ENCODE measurements at regions not wholly inside any gene's neighbourhood (a gene's known extent, or its start where the extent isn't known, plus 50 kb on each side); places are given as distances from the start of the nearest gene placed in this dataset.
"Not testable (repeated sequence)": the region's sequence is repeated elsewhere in the genome, so short reads cannot be mapped to it uniquely, and the experiment has no call there.

DNA sequence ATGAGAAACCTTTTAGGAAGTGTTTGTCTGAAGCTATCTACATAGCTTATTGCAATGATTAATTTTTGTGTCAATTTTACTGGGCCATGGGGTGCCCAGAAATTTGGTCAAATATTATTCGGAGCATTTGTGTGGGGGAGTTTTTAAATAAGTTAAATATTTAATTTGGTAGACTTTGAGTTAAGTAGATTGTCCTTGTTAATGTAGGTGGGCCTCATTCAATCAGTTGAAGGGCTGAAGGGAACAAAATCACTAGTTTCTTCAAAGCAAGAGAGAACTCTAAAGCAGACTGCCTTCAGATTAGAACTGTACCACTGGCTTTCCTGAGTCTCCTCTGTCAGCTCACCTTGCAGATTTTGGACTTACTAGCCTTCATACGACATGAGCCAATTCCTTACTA is 1008.6 kb upstream of the ADAMTS5 start:
- ChIA-PET POLR2A (ENCODE audit: low non-redundant PET) (no interaction called here), CTCF (no interaction called here)
- no peak for DNase-seq (ENCODE audit: low spot score)
- TF ChIP-seq, protein P1, sequence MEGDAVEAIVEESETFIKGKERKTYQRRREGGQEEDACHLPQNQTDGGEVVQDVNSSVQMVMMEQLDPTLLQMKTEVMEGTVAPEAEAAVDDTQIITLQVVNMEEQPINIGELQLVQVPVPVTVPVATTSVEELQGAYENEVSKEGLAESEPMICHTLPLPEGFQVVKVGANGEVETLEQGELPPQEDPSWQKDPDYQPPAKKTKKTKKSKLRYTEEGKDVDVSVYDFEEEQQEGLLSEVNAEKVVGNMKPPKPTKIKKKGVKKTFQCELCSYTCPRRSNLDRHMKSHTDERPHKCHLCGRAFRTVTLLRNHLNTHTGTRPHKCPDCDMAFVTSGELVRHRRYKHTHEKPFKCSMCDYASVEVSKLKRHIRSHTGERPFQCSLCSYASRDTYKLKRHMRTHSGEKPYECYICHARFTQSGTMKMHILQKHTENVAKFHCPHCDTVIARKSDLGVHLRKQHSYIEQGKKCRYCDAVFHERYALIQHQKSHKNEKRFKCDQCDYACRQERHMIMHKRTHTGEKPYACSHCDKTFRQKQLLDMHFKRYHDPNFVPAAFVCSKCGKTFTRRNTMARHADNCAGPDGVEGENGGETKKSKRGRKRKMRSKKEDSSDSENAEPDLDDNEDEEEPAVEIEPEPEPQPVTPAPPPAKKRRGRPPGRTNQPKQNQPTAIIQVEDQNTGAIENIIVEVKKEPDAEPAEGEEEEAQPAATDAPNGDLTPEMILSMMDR (conservative IDR thresholded peaks at IDR 0.05; ENCODE audit: low read depth) = no peak
- H3K27ac ChIP-seq = no peak overlapping the region

DNA sequence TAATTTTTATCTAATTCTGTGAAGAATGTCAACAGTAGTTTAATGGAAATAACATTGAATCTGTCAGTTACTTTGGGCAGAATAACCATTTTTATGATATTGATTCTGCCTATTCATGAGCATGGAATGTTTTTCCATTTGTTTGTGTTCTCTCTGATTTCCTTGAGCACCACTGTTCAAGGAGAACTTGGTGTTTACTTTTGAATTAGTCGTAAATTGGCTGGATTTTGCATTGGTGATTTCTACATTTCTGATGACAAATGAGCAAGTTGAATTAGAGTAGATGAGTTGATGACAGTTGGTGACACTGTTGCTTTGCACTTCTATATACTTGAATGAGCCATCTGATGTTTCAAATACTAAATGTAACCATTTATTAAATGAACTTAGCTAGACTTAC is 1007.3 kb upstream of the ADAMTS5 start:
- POLR2A ChIA-PET (ENCODE audit: low non-redundant PET); CTCF ChIA-PET; H3K27ac ChIP-seq; DNase-seq (ENCODE audit: low spot score): not testable (repeated sequence)

DNA sequence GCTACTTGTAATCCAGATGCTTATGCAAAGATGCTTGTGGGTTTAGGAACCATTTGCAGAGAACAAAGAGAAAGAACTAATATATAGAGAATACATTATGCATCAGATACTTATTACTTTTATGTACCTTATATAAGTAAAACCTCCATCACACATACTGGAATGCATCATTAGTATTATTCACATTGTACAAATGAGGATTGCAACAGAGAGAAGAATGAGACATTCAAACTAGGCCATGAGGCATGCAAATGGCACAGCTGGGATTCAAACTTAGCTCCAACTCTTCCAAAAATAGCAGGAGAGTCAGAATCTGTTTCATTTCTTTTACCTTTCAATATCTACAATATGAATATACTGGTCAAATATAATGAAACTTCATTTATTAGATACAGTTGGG is 1001.4 kb upstream of the ADAMTS5 start:
- DNase-seq (ENCODE audit: low spot score); POLR2A ChIA-PET (ENCODE audit: low non-redundant PET); H3K27ac ChIP-seq; CTCF ChIA-PET: not testable (repeated sequence)

DNA sequence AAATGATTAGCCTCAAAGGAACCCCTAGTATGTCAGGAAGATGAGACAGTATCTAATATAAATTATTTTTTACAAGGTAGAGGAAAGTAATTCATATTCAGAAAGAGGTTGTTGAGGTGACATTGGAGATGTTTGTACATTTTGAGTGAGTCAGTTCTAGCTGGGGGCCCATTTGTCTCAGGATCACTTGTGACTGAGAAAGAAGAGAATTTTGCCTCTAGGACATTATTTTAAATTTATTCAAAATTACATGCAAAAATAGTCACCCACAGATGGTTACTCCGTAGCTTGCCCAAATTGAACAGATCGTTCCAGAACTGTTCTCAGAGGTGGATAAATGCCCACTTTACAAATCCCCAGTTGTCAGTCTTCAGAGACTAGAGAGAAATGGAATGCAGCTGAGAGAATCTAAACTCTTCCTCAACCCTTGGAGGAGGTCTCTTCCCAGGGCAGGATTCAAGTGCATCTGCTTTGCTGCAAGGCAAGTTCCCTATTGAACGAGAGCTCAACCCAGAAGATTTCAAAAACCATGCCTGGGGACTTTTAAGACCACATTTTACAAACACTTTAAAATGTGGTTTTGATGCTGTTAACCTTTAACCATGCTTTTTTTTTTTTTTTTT is 987.8 kb upstream of the ADAMTS5 start:
- TF ChIP-seq, protein P1 (conservative IDR thresholded peaks at IDR 0.05; ENCODE audit: low read depth) = no peak
- DNase-seq (ENCODE audit: low spot score) = no peak
- no peak overlapping the region for H3K27ac ChIP-seq
- POLR2A ChIA-PET (ENCODE audit: low non-redundant PET) = no interaction called here
- CTCF ChIA-PET = no interaction called here

DNA sequence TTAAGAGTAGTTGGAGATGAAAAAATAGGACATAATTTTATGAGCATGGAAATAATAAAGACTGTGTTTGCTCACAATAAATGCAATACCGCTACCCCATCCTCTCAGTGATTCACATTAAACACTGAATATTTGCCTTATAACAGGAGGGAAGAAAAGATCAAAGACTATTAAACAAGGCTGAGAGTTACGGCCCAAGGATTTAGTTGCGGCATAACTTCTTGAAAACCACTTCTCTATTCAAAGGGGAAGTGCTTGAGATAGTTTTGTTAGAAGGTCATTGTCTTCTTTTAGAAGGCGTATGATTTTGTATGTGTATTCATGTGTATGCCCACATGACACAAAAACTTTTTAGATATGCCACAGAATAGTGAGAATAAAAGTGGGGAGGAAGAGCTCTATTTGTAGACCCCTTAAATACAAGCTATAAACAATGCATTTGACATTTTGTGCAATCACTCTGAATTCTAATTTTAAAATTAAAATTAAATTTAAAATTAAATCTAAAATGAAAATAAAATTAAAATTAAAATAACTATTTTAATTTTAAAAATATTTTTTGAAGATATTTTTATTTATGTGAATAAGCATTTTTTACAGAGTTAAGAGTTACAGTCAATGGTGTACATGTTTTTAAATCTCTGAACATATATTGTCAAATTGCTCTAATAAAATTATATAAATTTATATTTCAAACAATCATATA is 986.6 kb upstream of the ADAMTS5 start:
- POLR2A ChIA-PET (ENCODE audit: low non-redundant PET) = no interaction called here
- CTCF ChIA-PET = no interaction called here
- TF ChIP-seq, protein P1 (conservative IDR thresholded peaks at IDR 0.05; ENCODE audit: low read depth) = no peak
- no peak for DNase-seq (ENCODE audit: low spot score)
- no peak overlapping the region for H3K27ac ChIP-seq

DNA sequence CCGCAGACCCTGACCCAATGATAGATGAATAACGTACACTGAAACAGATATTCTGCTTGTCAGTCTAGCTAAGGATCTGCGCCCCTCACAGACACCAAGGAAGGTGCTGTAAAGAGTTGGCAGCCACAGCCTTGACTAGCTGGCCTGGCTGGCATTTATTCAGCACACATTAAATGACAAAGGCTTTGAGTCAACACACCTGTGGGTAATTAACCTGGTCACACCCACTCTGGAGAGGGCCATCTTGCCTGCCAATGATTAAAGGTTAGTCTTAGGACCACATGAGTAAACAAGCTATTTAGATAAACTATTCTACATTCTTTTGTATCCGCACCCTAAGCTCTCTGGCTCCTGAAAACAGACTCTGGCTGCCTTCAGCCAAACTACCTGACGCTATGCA is 982.2 kb upstream of the ADAMTS5 start:
- CTCF ChIA-PET; H3K27ac ChIP-seq; POLR2A ChIA-PET (ENCODE audit: low non-redundant PET); DNase-seq (ENCODE audit: low spot score): not testable (repeated sequence)

DNA sequence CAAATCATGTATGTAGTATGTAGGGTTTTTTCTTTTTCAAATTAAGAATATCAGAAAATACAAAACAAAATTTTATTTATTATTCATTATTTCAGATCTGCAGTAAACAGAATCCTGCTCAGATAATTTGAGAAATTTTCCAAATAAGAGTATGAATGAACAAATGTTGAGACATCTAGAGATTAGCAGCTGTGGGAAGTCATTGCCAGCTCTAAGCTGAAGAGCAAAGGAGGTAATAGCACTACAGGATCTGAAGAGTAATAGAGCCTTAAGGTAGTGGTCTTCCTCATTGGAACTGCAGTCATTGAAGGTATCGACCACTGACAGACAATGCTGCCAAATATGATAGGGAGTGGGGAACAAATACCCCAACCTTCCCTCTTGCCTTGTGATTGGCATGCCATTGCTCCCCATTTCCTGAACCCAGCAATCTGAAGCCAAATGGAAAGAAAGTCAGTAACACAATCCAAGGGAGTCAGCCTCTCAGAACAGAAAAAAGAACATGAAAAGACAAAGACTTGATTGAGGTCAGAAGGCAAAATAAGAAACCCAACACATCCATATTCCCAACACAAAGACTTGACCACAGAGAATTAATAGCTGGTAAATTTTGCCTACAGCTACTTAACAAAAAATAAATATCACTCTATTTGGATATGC is 963.4 kb upstream of the ADAMTS5 start:
- POLR2A ChIA-PET (ENCODE audit: low non-redundant PET); H3K27ac ChIP-seq; CTCF ChIA-PET; DNase-seq (ENCODE audit: low spot score): not testable (repeated sequence)

DNA sequence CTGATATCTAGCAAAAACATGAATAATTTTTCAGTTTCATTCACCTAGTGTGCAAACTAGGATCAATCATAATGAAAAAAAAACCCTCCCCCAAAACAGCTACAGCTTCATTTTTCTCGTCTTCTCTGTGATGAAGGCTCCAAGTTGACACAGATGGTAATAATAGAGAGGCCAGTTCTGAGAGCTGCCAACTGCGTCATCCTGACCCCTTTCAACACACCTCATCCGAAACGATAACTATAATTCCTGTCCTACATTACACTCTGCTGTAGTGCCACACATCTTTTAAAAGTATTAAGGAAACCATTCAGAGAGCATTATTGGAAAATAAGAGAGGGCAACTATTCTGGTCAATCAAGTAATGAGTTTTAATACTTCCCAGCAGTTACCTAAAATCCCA is 962.3 kb upstream of the ADAMTS5 start:
- CTCF ChIA-PET; H3K27ac ChIP-seq; DNase-seq (ENCODE audit: low spot score); POLR2A ChIA-PET (ENCODE audit: low non-redundant PET): not testable (repeated sequence)

DNA sequence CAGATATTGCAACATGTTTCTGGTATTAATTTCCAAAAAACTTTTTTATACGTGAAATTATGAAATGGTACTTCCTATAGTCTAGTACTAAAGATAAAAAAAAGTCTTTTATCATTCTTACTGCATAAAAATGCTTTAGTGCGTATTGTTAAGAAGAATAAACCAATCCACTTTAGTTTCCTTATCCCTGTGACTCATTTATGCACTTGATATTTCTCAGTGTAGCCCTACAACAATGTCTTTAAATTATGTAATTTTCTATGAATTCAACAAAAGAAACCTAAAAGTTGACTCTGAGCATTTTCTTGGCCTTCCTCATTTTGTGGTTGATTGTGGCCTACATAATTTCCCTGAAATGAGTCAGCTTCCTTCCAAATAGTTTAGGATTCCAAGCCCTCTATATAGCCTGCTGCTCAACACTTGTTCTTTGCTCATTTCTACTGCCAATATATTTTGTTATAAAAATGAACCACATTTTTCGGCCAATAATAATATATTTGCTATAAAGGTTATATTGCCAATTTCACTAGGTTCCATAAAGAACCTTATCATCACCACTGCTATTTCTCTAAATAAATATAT is 961.7 kb upstream of the ADAMTS5 start:
- H3K27ac ChIP-seq; CTCF ChIA-PET; POLR2A ChIA-PET (ENCODE audit: low non-redundant PET); DNase-seq (ENCODE audit: low spot score): not testable (repeated sequence)

DNA sequence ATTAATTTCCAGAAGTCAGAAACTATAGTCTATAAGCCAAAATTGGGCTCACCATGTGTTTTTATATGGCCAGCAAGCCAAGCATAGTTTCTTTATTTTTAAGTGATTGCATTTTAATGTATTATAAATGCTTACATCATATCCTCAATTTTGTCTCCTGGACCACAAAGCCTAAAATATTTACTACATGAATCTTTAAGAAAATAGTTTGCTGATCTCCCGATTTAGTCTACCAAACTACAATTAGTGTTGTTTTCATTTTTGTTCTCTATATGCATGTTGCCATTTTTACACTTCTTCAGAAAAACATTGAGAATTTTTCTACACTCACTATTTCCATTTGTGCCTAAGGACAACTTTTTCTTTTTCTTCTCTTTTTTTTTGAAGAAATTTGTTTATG is 954.5 kb upstream of the ADAMTS5 start:
- DNase-seq (ENCODE audit: low spot score); H3K27ac ChIP-seq; CTCF ChIA-PET; POLR2A ChIA-PET (ENCODE audit: low non-redundant PET): not testable (repeated sequence)

DNA sequence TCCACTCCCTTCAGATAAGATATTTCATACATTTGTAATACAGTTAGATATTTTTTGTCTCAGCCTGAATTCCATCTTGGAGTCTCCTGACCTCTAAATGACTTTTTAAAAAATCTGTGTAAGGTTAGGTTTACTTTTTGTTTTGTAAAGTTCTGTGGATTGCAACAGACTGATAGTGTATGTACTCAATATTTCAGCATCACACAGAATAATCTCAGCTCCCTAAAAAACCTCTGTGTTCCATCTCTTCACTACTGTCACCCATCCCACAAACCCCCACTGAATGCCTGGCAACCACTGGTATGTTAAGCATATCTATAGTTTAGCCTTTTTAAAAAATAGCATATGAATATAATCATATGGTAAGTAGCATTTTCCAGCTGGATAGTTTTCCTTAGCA is 951.1 kb upstream of the ADAMTS5 start:
- H3K27ac ChIP-seq; CTCF ChIA-PET; DNase-seq (ENCODE audit: low spot score); POLR2A ChIA-PET (ENCODE audit: low non-redundant PET): not testable (repeated sequence)

DNA sequence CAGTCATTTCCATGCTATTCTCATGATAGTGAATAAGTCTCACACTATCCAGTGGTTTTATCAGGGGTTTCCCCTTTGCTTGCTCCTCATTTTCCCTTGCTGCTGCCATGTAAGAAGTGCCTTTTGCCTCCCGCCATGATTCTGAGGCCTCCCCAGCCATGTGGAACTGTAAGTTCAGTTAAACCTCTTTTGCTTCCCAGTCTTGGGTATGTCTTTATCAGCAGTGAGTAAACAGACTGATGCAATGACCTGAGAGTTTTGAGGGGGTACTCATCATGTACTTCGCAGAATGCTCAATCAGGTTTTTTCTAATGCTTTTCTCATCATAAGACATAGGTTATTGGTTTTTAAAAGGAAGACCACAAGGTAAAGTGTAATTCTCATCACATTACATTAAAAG is 949.4 kb upstream of the ADAMTS5 start:
- H3K27ac ChIP-seq; DNase-seq (ENCODE audit: low spot score); POLR2A ChIA-PET (ENCODE audit: low non-redundant PET): not testable (repeated sequence)
- CTCF ChIA-PET = interaction anchor here (0.6 kb wide), 1 partner anchor 27 kb away, joined by 3 read pairs; no protein-coding TSS in a partner anchor

DNA sequence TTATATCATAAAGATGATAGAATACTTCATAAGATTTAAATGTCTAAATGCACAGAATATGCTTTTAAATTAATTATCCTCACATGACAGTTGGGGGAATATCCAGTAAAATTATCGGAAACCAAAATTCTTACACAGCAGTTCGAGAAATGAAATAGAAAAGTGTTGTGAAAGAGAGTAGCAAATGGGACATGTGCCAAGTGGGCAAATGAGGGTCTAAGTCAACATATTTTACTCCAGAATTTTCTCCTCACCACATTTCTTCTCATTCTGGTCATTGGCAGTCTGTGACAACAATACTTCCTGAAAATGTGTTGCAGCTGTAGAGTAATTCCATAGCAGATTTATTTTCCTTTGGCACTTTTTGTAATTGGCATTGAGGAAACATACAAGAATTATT is 945.2 kb upstream of the ADAMTS5 start:
- POLR2A ChIA-PET (ENCODE audit: low non-redundant PET); H3K27ac ChIP-seq; CTCF ChIA-PET; DNase-seq (ENCODE audit: low spot score): not testable (repeated sequence)

DNA sequence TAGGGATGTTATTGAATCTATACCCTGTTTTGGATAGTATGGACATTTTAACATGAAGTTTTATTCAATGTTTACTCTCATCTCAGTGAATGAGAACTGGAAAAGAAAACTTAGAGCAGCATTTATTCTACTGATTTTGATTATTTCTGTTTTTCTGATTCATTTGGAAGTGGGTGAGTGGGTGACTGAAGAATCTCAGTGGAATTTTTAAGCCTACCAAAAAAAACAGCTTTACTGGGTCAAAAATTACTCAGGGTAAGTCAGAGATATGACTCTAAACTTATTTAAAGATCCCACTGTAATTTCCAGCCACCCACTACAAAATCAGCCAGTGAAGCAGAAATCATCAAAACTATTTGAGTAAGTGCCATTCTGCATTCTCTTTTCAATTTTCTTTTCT is 942.6 kb upstream of the ADAMTS5 start:
- CTCF ChIA-PET; H3K27ac ChIP-seq; DNase-seq (ENCODE audit: low spot score); POLR2A ChIA-PET (ENCODE audit: low non-redundant PET): not testable (repeated sequence)

Data from RWPE1 (cell line).